HG03064 (cell line): ENCODE measurements at regions not wholly inside any gene's neighbourhood (a gene's known extent, or its start where the extent isn't known, plus 50 kb on each side); places are given as distances from the start of the nearest gene placed in this dataset.

ENCODE experiments used
- ATAC-seq: cut with Tn5 transposase; IDR thresholded peaks from one replicate; pipeline ENCODE4 v1.9.1; 2021; ENCODE audit warnings: low read depth; ENCODE audit not compliant: unreplicated experiment

DNA sequence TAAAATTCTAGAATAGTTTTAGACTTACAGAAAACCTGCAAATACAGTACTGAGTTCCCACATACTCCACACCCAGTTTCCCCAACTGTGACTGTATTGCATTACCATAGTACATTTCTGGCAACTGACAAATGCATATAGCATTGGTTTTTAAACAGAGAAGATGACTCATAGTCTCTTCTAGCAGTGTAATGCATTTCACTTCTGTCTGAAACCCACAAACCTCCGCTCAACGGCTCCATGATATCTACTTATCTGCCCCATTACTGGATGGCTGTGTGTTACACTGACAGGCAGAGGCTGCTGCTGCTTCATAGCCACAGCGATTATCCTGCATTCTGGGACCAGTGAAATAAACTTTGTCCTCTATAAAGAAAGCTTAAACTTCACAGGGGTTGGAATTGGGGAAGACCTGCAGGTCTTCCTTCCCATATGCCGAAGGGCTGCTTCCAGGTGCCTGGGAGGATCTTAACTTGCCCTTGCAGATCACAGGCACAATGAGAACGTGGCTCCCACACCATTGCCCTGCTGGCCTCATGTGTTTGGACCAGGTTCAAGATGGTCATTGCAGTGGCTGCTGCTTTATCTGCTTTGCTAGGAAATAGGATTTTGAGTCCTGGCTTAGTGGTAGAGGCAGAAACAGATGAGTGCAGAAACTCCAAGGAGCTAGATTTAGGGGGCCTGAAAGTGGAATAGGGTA, 742.6 kb upstream of the HS6ST1 start:
- ATAC-seq: no peak

DNA sequence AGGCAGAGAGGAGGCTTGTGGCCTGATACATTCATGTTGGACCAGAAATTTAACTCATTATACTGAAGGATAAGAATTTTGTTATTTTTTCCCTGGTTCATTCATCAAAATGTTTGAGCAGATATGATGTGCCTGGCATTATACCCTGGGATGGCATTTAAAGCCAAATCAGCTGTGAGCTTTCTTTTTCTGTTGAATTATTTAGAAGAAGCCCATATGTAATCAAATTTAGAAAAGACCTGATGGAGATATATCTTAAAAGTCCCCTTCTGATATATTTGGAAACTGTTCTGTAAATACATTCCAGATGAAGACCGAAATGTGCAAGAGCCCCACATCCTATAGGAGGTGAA, 743.1 kb upstream of the HS6ST1 start:
- ATAC-seq: no peak

DNA sequence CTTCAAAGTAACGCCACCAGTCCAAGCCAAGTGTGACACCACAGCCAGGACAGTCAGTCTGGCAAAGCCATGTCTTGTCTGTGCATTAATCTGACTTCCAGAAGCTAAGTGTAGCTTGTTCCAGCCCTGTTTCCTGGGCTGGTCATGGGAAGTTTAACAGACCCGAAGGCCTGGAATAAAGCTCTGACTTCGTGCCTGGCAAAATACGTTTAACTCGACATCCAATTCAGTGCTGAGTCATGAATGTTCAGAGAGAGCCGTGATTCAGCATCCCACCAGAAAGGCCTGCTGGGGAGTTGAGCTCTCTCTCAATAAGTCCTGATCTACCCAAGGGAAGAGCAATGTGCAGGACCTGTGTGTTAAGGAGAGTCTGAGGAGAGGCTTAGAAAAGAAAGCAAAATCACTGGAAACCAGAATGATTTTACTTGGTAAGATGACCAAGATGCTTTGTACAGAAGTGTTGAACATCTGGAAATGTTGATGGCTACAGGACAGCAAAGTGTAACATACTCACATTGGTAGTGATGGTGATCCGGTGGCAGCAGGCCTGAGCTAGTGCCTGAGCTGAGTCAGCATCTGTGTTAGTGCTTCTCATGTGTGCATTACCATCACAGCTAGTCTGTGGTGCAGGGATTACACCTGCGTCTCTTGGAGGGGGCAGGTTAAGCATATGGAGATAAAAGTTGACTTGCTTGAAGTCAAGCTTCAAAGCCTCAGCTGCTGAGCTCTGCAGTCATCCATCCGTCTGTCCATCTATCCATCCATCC, 743.7 kb upstream of the HS6ST1 start:
- ATAC-seq: no peak

DNA sequence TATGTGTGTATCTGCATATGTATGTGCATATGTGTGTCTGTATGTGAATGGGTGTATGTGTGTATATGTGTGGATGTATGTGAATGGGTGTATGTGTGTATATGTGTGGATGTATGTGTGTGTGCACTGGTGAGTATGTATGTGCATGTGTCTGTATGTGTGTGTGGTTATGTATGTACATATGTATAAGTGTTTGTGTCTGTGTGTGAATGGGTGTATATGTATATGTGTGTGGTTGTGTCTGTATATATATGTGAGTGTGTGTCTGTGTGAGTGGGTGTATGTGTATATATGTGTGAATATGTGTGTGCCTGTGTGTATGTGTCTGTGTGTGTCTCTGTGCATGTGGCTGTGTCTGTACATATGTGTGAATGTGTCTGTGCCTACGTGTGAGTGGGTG, 748.4 kb upstream of the HS6ST1 start:
- ATAC-seq: no peak

DNA sequence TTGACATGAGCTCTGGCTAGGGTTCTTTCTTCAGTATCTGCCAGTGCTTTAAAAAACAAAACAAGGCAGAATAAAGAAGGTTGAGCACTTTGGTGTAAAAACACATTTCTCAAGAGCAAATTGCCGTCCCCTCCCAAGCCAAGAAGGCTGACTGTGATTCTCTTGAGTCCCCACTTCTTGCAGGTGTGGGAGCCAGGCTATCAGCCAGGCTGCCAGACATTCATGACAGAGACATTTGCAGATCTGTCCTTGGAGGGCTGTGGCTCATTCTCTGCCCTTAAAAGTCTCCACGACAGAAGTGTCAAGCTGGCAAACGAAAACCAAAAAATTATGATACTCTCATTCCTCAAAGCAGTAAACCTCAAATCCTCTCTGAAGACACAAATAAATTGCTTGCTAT, 749.3 kb upstream of the HS6ST1 start:
- ATAC-seq: no peak

DNA sequence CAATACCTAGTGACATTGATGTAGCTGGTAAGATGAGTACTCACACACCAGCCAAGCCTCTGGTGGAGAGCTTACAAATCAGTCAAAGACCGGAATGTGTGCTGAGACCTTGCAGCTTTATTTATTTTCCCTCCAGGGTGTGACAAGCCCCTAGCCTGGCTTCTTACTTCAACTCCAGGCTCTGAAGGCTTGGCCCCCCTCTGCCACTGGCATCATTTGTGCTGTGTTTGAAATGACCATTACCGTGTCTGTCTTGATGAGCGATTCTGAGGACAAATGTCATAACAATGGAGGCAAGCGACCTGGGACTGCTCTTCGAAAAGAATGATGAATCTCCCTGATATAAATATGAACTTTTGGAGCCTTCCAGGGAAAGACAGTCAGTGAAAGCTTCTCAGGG, 749.9 kb upstream of the HS6ST1 start:
- no peak for ATAC-seq

DNA sequence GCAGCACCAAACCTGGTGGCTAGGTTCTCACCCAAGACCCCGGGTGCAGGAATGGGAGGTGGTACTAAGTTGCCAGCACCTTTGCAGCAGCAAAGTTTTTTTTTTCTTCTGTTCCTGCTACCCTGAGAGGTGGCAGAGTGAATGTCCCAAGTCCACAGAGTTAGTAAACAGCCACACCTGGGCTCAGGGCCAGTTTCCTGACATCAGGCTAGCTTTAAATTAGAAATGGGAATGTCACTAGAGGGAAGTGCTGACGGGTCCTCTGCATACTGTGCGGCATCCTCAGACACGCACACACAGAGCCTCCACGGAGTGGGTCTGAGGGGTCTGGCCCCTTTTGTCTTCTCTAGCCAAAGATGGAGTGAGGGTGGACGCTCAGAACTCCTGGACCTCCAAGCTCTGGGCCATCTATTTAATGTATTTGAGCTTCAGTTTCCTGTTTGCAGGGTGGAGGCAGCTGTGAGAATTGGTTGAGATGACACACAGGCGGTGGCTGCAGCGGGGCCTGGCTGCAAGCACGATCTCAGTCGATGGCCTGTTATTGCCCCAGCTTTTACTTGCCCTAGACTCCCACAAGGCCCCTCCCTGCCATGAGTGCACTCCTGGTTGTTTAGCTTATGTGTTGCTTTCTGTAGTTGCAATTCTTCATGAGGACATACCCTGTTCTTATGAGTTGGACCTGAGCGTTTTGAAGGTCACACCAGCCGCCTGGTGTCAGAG, 751.4 kb upstream of the HS6ST1 start:
- ATAC-seq: no peak

DNA sequence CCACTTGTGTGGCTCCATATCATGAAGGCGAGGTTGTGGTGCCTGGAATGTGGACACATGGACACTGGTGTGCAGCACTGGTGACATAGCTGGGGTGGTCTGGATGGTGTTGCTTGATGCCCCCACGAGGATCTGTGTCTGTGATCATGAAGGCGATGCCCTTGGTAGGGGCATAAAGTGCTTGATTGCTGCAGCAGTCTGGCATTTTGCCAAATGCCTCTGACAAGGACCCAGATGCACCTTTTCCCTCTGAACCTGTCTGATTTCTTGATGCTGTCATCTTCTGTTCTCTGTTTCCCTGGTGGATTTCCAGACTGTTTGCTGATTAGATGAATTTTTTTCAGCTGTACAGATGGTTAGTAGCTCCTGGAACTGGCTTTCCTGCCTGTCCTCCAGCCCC, 752.0 kb upstream of the HS6ST1 start:
- ATAC-seq: no peak

DNA sequence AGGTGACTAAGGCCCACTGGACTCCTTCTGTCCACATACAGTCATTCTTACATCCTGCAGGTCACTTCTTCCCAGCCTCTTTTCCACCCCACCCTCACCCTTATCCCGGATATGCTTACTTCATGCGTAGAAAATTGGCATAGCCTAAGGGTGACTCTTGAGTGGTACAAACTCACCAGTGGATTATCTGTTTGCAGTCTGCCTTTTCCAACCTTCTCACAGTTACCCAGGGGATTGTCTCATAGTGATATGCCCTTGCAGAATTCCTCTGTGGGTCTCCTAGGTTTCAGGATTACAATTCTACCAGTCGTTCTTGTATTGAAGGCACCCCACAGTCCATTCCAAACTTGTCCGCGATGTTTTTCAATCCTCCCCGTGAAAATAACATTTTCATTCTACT, 752.9 kb upstream of the HS6ST1 start:
- no peak for ATAC-seq

DNA sequence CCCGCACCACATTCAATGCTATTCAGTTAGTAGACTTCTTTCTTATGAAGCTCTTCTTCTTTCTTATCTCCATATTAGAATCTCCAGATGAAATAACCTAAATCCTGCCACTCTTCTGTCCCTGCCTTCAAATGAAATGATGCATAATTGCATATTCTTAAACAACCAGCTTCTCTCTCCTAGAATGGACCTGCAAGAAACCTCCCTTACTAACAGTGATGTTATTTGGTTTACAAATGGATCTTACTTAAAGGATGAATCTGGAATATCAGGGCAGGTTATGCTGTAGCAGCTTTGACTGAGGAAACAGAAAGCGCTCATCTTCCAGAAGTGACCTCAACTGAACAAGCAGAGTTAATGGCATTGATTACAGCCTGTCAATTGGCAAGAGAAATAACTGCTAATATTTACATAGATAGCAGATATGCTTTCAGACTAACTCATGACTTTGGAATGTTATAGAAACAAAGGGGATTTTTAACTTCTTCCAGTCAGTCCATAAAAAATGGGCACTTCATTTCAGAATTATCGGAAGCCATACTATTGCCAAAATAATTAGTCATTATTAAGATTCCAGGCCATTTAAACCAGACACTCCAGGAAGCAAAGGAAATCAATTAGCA, 755.7 kb upstream of the HS6ST1 start:
- no peak for ATAC-seq

DNA sequence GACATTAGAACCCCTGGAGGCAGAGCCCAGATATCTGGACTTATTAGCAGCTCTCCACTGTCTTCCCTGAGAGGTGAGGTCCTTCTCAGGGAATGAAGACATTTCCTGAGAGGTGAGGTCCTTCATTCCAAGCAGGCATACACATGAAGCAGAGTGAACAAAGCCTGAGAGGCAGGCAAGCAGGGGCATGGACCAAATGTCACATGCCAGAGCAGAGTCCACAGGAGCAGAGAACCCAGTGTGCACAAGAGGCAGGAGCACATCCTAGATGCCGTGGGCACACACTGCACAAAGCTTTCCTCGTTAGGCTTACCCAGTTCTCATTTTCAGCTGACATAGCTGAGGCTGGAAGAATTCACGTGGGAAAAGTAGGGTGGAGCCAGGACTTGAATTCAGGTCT, 759.9 kb upstream of the HS6ST1 start:
- ATAC-seq: no peak

DNA sequence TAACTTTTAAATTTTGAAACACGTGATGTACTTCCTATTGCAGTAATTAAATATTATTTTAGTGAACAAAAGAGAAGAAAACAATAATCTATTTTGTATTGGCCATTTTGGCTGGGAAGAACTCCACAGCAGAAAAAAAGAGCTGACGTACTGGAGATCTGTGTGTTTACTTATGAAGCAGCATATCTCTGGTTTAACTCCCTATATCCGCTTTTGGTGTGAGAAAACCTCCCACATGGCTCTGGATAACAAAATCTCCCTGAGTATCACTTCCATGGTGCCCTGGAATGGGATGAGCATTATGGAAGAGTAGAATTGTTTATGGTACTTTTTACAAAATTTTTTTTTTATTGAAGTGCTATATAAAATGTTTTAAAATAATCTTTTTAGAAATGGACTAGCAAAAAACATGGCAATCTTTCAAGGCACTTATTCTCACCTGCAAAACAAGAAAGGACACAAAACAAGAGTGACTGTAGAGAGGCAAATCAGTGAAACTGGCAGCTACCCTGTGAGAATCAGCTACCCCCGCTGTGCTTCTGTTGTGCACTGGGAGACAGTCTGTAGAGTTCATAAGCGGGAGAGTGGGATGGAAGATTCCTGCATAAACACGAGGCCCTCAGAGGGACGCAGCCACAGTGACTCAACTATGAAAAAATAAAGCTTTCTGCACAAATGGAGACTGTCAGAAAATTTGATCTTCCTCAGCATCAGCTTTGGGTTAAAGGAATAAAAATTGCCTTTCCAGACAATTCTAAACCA, 762.2 kb upstream of the HS6ST1 start:
- no peak for ATAC-seq

DNA sequence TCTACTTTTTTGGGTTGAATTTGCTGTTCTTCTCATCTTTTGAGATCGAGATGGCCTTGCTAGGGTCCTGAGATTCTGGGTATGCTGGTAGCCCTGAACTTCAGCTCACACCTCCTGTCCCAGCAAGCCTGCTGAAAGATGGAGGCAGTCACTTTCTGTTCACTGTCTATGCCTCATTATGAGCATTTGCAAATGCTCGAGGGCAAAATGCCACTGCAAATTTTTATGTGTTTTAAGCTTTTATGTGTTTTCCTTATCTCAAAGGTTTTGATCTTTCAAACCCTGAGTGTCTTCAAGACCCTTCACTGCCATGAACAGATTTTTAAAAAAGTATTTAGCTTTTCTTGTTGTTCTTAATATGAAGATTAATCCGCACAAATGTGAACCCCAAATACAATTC, 766.7 kb upstream of the HS6ST1 start:
- no peak for ATAC-seq

DNA sequence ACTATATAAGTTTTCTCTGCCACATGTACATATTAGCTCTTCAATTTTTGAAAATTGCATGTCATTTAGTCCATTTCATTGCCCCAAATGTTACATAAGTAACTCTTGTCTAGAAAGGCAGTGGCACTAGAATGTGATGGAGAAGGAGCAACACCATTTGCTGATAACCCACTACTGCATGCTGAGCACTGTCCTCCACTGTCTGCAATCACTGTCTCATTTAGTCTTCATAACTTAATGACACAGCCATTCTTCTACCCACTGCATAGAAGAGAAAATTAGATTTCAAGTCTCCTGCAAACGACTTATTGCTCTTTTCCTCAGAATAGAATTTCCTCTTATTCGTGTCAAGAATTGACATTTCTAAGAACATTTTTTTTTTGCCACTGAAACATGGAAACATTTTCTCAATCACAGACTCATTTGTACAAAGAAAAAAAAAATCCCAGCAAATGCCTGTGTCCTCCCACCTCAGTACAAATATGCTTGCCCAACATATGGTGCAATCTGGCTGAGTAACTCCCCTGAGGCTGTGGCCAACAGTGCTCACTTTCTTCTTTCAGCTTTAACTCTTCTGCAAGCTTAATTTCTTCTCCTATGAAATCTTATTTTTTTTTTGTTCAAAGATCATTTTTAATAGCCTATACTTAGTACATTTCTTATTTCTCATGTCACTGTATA, 768.6 kb upstream of the HS6ST1 start:
- ATAC-seq: no peak

DNA sequence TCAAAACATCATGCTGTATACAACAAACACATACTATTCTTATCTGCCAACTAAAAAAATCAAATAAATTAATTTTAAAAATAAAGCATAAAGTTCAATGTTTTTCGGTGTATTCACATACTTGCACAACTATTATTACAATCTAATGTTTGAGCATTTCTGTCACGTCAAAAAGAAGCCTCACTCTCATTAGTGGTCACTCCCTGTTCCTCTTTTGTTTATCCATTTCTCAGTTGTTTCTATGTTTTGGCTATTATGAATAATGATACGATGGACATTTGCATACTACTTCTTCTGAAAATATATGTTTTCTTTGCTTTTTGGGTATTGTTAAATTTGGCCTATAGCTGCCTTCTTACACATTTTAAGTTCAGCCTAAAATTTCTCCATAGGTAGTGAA, 773.0 kb upstream of the HS6ST1 start:
- ATAC-seq: no peak

DNA sequence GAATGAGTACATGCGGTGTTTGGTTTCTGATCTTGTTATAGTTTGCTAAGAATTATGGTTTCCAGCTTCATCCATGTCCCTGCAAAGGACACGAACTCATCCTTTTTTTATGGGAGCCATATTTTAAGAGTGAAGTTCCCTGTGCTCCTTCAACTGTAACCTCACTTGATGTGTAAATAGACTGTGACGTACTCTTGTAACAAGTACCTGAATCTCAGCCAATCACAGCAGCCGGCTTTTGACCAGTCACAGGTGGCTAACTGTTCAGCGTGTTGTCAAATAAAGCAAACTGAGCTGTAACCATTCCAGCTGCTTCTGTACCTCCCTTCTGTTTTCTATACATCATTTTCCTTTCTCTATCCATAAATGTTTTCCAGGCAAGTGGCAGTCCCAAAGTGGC, 774.3 kb upstream of the HS6ST1 start:
- no peak for ATAC-seq

DNA sequence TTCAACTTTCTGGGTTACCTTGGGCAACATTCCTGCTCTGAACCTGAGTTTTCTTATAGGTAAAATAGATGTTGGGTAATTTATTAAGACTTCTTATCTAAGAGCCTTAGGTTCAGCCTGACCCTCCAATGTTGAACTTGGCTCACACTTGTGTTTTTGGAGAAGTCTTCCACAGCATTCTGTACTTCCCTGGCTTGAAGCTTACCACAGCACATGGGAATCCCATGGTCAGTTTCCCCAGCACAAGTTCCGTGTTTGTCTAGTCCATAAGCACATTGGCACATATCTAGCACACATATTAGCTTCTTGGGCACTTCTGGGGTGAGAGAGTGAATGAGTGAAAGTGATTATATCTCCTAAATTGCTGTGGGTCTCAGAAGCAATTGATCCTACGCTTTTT, 782.5 kb upstream of the HS6ST1 start:
- no peak for ATAC-seq

DNA sequence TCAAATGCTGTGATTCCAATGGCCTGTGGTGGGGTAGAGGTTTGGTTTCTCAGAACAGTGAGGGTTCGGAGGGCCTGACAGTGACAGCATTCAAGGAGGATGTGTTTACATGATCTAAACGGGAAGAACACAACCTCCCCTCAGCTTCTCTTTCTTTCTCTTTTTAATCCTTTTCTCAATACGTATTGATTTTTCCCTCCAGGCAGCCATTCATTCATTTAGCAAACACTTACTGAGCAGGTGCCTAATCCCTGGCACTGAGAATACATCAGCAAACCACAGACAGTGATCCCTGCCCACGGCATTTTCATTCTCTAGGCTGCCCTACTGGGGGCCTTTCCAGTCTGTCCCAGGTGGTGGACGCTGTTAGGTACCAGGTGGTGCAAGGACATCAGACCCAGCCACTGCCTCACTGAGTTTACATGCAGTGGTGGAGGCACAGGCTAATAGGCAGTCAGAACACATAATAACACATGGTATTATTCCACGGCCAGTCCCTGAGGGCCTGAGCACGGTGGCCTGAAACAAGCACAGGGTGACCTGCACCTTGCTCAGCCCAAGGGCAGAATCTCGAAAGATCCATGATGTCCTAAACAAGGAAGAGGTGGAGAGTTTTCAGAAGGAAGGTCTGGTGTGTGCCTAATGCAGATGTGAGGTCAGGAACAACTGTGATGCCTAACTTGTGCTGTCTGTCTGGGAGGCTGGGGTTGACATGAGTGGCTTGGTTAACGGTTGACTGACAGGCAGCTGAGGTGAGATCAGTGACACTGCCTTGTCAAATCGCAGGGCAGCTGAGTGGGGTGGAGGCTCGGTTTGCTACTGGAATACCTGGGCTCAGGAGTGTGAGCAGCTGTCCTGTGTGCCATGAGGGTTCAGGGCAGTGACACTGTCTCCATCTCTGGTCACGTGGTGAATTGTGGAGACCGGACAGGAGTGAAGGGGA, 785.5 kb upstream of the HS6ST1 start:
- no peak for ATAC-seq

DNA sequence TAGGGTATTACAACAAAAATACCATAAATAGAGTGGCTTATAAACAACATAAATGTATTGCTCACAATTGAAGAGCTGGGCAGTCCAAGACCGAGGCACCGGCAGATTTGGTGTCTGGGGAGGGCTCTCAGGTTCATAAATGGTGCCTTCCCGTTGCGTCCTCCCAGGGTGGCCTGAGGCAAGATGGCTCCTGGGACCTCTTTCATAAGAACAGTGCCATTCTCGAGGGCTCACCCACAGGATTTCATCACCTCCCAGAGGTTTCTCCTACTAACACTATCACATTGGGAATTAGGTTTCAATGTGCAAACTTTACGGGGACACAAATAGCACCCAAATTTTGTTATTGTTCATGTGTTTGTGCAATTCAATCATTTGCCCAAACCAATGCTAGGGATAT, 793.5 kb upstream of the HS6ST1 start:
- no peak for ATAC-seq
